ENCODE measurements at regions not wholly inside any gene's neighbourhood (a gene's known extent, or its start where the extent isn't known, plus 50 kb on each side); places are given as distances from the start of the nearest gene placed in this dataset.

- no peak for DNase-seq
These were observed 105.5 kb upstream of the RUNX3 start for GRCh38 chr1:25035523-25036116.

- no peak for DNase-seq
These were observed 104.9 kb upstream of the RUNX3 start for GRCh38 chr1:25034736-25035522.

GRCh38 chr1:25033828-25034705, 104.0 kb upstream of the RUNX3 start:
- DNase-seq, result no peak

GRCh38 chr1:25033030-25033827, 103.2 kb upstream of the RUNX3 start:
- no peak for DNase-seq

GRCh38 chr1:25031966-25032667, 102.0 kb upstream of the RUNX3 start:
- peak; percentile 56 for DNase-seq

- no peak for DNase-seq
These were observed 101.5 kb upstream of the RUNX3 start for GRCh38 chr1:25031601-25031965.

GRCh38 chr1:25030674-25031589, 100.9 kb upstream of the RUNX3 start:
- no peak for DNase-seq

GRCh38 chr1:25030012-25030411, 99.9 kb upstream of the RUNX3 start:
- no peak for DNase-seq

- DNase-seq, result no peak
These were observed 99.0 kb upstream of the RUNX3 start for GRCh38 chr1:25028907-25029599.

- DNase-seq, result no peak
These were observed 98.5 kb upstream of the RUNX3 start for GRCh38 chr1:25028587-25028906.

- no peak for DNase-seq
These were observed 97.9 kb upstream of the RUNX3 start for GRCh38 chr1:25027822-25028586.

GRCh38 chr1:25026730-25027450, 96.8 kb upstream of the RUNX3 start:
- no peak for DNase-seq

GRCh38 chr1:25026304-25026703, 96.2 kb upstream of the RUNX3 start:
- DNase-seq, result no peak

GRCh38 chr1:25024615-25025350, 94.7 kb upstream of the RUNX3 start:
- DNase-seq, result no peak

- DNase-seq, result no peak
These were observed 93.8 kb upstream of the RUNX3 start for GRCh38 chr1:25023826-25024225.

GRCh38 chr1:25023190-25023578, 93.1 kb upstream of the RUNX3 start:
- no peak for DNase-seq

- DNase-seq, result no peak
These were observed 92.5 kb upstream of the RUNX3 start for GRCh38 chr1:25022361-25023189.
